ENCODE measurements at regions not wholly inside any gene's neighbourhood (a gene's known extent, or its start where the extent isn't known, plus 50 kb on each side); places are given as distances from the start of the nearest gene placed in this dataset.

DNA sequence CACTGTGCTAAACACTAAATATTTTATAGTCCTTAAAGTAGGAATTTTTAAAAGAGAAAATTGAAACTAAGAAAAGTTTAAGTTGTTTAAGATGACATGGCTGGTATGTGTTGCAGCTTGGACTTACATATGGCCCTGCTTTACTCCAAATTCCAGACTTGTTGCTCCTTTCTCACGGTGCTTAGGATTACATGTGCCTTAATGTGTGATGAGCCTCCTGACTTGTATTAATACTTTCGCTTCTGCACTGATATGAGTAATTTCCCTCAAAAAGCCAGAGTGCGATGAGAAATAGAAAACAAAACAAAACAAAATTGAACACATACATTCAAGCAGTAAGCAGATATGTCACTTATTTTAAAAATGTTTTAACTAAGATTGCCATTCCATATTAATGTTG is 250.2 kb downstream of the VGLL3 start:
- DNase-seq (ENCODE audit: low spot score): no peak
- CTCF ChIA-PET: no interaction called here
- POLR2A ChIA-PET (ENCODE audit: low non-redundant PET): no interaction called here
- no peak overlapping the region for H3K27ac ChIP-seq
- TF ChIP-seq, protein P1, sequence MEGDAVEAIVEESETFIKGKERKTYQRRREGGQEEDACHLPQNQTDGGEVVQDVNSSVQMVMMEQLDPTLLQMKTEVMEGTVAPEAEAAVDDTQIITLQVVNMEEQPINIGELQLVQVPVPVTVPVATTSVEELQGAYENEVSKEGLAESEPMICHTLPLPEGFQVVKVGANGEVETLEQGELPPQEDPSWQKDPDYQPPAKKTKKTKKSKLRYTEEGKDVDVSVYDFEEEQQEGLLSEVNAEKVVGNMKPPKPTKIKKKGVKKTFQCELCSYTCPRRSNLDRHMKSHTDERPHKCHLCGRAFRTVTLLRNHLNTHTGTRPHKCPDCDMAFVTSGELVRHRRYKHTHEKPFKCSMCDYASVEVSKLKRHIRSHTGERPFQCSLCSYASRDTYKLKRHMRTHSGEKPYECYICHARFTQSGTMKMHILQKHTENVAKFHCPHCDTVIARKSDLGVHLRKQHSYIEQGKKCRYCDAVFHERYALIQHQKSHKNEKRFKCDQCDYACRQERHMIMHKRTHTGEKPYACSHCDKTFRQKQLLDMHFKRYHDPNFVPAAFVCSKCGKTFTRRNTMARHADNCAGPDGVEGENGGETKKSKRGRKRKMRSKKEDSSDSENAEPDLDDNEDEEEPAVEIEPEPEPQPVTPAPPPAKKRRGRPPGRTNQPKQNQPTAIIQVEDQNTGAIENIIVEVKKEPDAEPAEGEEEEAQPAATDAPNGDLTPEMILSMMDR (conservative IDR thresholded peaks at IDR 0.05; ENCODE audit: low read depth): no peak

DNA sequence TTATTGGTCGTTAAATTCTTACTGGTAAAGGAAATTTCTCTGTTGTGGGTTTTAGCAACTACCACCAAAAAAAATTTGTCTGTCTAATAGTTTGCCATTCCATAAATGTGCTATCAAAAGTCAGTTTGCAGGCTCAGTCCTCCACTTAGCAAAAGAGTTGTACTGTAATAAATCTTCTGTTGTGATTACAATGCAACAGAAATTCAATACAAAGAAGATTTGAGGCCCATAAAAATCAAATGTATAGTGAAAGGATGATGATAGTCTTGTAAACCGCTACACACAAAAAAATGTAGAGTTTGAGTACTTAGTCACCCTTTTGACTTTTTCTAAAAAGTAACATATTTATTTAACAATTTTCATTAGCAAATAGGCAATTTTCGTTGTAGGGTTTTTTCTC is 251.7 kb downstream of the VGLL3 start:
- TF ChIP-seq, protein P1 (conservative IDR thresholded peaks at IDR 0.05; ENCODE audit: low read depth): no peak
- CTCF ChIA-PET: no interaction called here

DNA sequence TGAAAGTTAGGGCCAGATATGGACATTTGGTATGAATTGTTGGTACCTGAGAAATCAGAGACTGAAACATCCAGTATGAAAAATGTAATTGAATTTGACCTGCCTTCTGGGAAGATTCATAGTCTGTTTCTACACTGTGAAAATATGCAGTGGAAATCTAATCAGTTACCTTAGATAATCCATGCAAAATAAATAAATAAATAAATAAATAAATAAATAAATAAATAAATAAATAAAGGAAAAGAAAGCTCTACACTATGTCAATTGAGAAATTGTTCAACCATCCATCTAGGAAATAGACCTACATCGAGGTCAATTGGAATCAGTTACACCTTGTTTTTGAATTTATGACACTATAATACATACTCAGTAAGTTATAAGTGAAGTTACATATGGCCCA is 252.3 kb downstream of the VGLL3 start:
- TF ChIP-seq, protein P1 (conservative IDR thresholded peaks at IDR 0.05; ENCODE audit: low read depth): no peak
- no peak overlapping the region for H3K27ac ChIP-seq
- CTCF ChIA-PET: no interaction called here
- no peak for DNase-seq (ENCODE audit: low spot score)
- POLR2A ChIA-PET (ENCODE audit: low non-redundant PET): no interaction called here

More for the DNA sequence above, 251.7 kb downstream of the VGLL3 start:
- DNase-seq (ENCODE audit: low spot score): no peak
- POLR2A ChIA-PET (ENCODE audit: low non-redundant PET): no interaction called here
- H3K27ac ChIP-seq: no peak overlapping the region

DNA sequence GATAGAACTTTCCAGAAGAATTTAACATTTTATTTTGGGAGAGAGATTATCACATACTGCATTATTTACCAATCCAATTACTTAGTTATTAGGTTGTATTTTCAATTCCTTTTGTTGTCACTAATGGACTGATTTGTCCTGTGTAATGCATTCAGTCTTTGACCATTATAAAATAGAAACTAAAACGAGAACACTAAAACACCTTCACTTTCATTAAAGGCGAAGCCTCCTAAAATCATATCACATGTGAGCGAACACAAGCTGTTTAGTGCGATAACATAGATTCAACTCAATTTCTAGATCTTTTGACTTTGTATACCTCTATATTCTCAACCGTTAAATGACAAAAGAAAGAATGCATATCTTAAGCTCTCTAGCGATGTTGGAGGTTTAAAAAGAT is 253.4 kb downstream of the VGLL3 start:
- TF ChIP-seq, protein P1 (conservative IDR thresholded peaks at IDR 0.05; ENCODE audit: low read depth): no peak
- ChIA-PET CTCF (no interaction called here), POLR2A (ENCODE audit: low non-redundant PET) (no interaction called here)
- no peak overlapping the region for H3K27ac ChIP-seq
- no peak for DNase-seq (ENCODE audit: low spot score)

DNA sequence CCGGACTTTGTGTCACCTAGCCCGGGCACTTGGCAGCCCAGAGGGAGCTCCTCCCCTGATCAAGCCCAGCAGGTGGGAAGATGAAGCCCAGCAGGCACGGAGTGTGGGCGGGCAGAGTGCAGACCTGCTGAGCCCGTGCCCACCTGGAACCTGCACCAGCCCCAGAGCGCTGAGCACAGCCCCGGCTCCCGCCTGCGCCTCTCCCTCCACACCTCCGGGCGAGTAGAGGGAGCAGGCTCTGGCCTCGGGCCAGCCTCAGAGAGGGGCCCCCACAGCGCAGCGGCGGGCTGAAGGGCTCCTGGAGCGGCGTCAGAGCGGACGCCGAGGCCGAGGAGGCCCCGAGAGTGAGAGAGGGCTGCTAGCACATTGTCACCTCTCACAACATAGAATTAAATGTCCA is 257.7 kb downstream of the VGLL3 start:
- CTCF ChIA-PET: no interaction called here
- no peak overlapping the region for H3K27ac ChIP-seq
- POLR2A ChIA-PET (ENCODE audit: low non-redundant PET): no interaction called here
- DNase-seq (ENCODE audit: low spot score): no peak
- TF ChIP-seq, protein P1 (conservative IDR thresholded peaks at IDR 0.05; ENCODE audit: low read depth): no peak

DNA sequence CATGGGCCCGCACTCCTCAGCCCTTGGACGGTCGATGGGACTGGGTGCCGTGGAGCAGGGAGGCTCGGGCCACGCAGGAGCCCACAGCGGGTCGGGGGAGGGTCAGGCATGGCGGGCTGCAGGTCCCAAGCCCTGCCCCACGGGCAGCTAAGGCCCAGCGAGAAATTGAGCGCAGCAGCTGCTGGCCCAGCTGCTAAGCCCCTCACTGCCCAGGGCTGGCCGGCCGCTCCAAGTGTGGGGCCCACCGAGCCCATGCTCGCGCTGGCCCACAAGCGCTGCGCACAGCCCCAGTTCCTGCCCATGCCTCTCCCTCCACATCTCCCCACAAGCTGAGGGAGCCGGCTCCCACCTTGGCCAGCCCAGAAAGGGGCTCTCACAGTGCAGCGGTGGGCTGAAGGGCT is 259.4 kb downstream of the VGLL3 start:
- CTCF ChIA-PET: no interaction called here
- H3K27ac ChIP-seq: no peak overlapping the region
- DNase-seq (ENCODE audit: low spot score): no peak
- POLR2A ChIA-PET (ENCODE audit: low non-redundant PET): no interaction called here
- TF ChIP-seq, protein P1 (conservative IDR thresholded peaks at IDR 0.05; ENCODE audit: low read depth): no peak

DNA sequence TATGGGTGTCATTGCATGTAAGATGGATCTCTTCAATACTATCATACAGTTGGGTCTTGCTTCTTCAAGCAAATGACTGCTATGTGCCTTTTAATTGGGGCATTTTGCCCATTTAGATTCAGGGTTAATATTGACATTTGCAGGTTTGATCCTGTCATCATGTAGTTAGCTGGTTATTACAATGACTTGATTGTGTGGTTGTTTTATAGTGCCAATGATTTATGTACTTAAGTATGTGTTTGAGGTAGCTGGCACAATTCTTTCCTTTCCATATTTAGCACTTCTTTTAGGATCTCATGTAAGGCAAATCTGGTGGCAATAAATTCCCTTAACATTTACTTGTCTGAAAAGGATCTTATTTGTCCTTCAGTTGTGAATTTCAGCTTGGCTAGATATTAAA is 267.5 kb downstream of the VGLL3 start:
- H3K27ac ChIP-seq: no peak overlapping the region
- no peak for DNase-seq (ENCODE audit: low spot score)
- POLR2A ChIA-PET (ENCODE audit: low non-redundant PET): no interaction called here
- TF ChIP-seq, protein P1 (conservative IDR thresholded peaks at IDR 0.05; ENCODE audit: low read depth): no peak
- CTCF ChIA-PET: interaction anchor here (0.7 kb wide), 1 partner anchor 1157 kb away, joined by 3 read pairs; no protein-coding TSS in a partner anchor

Data from RWPE1 (cell line).